Esophagus squamous epithelium (tissue), 4 donors: ENCODE measurements at regions not wholly inside any gene's neighbourhood (a gene's known extent, or its start where the extent isn't known, plus 50 kb on each side); places are given as distances from the start of the nearest gene placed in this dataset.

Experiments
- POLR2A ChIP-seq, 4 donors: fragments of 450-650 bp; IDR thresholded peaks; one replicate each; pipeline ENCODE4 v1.6.1; 2017; ENCODE audit warnings: antibody characterized with exemption in 4 of 4, mild to moderate bottlenecking in 4 of 4, moderate library complexity in 3 of 4
- TF ChIP-seq, protein P1 (sequence below), 6 experiments: fragments of 450-650 bp in 4 of 6; fragments of 200-600 bp in 2 of 6; sonication (generic) in 2 of 6; IDR thresholded peaks; one replicate each; pipeline ENCODE4 v1.5.1; 2016 to 2019; ENCODE audit warnings: antibody characterized with exemption in 6 of 6, mild to moderate bottlenecking in 4 of 6, moderate library complexity in 4 of 6

DNA sequence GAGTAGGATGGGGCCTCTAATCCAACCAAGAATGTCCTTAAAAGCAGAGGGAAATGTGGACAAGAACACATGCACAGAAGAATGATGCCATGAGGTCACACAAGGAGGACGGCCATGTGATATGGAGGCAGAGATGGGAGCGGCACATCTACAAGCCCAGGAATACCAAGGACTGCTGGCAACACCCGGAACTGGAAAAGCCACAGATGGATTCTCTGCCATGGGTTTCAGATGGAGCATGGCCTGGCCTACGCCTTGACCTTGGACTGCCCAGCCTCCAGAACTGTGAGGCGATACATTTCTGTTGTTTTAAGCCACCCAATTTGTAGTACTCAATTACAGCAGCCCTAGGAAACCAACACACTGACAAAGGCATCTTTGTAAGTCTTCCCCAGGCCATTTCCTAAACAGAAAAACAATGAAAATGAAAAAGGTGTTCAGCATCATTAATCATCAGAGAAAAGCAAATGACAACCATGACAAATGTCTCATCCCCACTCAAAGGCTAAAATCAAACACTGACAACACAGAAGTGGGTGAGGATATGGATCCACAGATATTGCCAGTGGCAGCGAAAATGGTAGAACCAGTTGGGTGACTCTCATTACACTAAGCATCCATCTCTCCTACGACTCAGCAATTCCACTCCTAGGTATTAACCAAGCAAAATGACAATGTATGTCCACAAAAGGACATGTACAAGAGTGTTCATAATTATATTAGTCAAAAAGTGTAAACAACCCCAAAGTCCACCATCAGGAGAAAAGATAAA is 76.9 kb upstream of the CNEP1R1 start:
- TF ChIP-seq, protein P1, sequence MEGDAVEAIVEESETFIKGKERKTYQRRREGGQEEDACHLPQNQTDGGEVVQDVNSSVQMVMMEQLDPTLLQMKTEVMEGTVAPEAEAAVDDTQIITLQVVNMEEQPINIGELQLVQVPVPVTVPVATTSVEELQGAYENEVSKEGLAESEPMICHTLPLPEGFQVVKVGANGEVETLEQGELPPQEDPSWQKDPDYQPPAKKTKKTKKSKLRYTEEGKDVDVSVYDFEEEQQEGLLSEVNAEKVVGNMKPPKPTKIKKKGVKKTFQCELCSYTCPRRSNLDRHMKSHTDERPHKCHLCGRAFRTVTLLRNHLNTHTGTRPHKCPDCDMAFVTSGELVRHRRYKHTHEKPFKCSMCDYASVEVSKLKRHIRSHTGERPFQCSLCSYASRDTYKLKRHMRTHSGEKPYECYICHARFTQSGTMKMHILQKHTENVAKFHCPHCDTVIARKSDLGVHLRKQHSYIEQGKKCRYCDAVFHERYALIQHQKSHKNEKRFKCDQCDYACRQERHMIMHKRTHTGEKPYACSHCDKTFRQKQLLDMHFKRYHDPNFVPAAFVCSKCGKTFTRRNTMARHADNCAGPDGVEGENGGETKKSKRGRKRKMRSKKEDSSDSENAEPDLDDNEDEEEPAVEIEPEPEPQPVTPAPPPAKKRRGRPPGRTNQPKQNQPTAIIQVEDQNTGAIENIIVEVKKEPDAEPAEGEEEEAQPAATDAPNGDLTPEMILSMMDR (IDR thresholded peaks at IDR 0.05) = no peak
- TF ChIP-seq POLR2A (IDR thresholded peaks at IDR 0.05) = no peak
